Muscle of leg (tissue), 3 donors: ENCODE measurements at regions not wholly inside any gene's neighbourhood (a gene's known extent, or its start where the extent isn't known, plus 50 kb on each side); places are given as distances from the start of the nearest gene placed in this dataset.

Experiments used
- DNase-seq: peaks from one replicate; pipeline ENCODE4 v3.0.0; 2013
- H3K27ac ChIP-seq: one replicate; pipeline ENCODE4 v1.5.1; 2013; ENCODE audit warnings: mild to moderate bottlenecking, low read length, control low read depth
- H3K27me3 ChIP-seq: one replicate; pipeline ENCODE4 v1.6.1; 2013; ENCODE audit warnings: low read length; ENCODE audit not compliant: control insufficient read depth, insufficient read depth
- H3K36me3 ChIP-seq: one replicate; pipeline ENCODE4 v1.6.1; 2013; ENCODE audit warnings: low read length; ENCODE audit not compliant: control insufficient read depth, insufficient read depth
- H3K4me1 ChIP-seq: one replicate; pipeline ENCODE4 v1.6.1; 2013; ENCODE audit warnings: low read length; ENCODE audit not compliant: control insufficient read depth, insufficient read depth
- H3K4me3 ChIP-seq: one replicate; pipeline ENCODE4 v1.5.1; 2013; ENCODE audit warnings: low read length, control low read depth
- H3K9me3 ChIP-seq: replicated peaks from 2 replicates; pipeline ENCODE4 v1.6.1; 2013; ENCODE audit warnings: low read depth, low read length; ENCODE audit not compliant: control insufficient read depth
- WGBS: methylation state at CpG from one replicate; pipeline ENCODE4 v1.1.5; 2013; ENCODE audit warnings: missing lambda C conversion rate; ENCODE audit not compliant: insufficient coverage; 5-methylcytosine and 5-hydroxymethylcytosine counted together

- H3K27me3 ChIP-seq, result no peaks in the 10 kb centered on the region
- WGBS, result no CpG with 5 or more reads among the region's 2 CpGs
- H3K4me1 ChIP-seq, result no peaks in the 10 kb centered on the region
- no peaks in the 10 kb centered on the region for H3K9me3 ChIP-seq
- H3K4me3 ChIP-seq, result no peak overlapping the region
- H3K36me3 ChIP-seq, result no peaks in the 10 kb centered on the region
- no peak for DNase-seq
- no peak overlapping the region for H3K27ac ChIP-seq
These were observed 550.0 kb downstream of the SOX5 start for GRCh38 chr12:23399402-23399933.

- peak; percentile 1 for DNase-seq
- H3K27ac ChIP-seq, result no peak overlapping the region
- H3K9me3 ChIP-seq, result no peaks in the 10 kb centered on the region
- H3K36me3 ChIP-seq, result no peaks in the 10 kb centered on the region
- no peaks in the 10 kb centered on the region for H3K27me3 ChIP-seq
- WGBS, result 80% methylated on average over 1 of the region's 3 CpGs
- H3K4me3 ChIP-seq, result no peak overlapping the region
- no peaks in the 10 kb centered on the region for H3K4me1 ChIP-seq
These were observed 534.3 kb downstream of the SOX5 start for GRCh38 chr12:23415180-23415579.

GRCh38 chr12:23421556-23421955 is 527.9 kb downstream of the SOX5 start:
- 50% methylated on average over 2 of the region's 6 CpGs for WGBS
- no peaks in the 10 kb centered on the region for H3K4me1 ChIP-seq
- H3K27me3 ChIP-seq, result no peaks in the 10 kb centered on the region
- no peaks in the 10 kb centered on the region for H3K9me3 ChIP-seq
- no peak overlapping the region for H3K27ac ChIP-seq
- no peaks in the 10 kb centered on the region for H3K36me3 ChIP-seq
- no peak for DNase-seq
- H3K4me3 ChIP-seq, result no peak overlapping the region

GRCh38 chr12:23423097-23423687 is 526.3 kb downstream of the SOX5 start:
- H3K9me3 ChIP-seq, result no peaks in the 10 kb centered on the region
- DNase-seq, result no peak

DNA sequence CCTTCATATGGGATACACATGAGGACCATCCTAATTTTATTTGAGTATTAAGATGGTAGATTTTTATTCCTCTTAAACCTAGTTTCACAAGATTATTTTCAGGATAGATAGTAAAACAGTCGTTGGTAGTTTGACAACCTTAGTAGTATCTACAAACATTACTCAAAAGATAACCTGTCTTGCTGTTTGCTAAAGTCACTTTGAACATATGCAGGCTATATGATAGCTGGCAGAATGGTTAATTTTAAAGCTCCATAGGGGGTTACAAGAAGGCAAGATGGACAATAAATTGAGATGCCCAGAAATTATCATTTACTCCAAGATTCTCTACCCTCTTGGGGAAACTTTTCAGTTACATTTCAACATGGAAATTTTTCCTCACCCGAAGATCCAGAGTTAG is 525.7 kb downstream of the SOX5 start:
- no peaks in the 10 kb centered on the region for H3K4me1 ChIP-seq
- no peak overlapping the region for H3K27ac ChIP-seq
- no peaks in the 10 kb centered on the region for H3K9me3 ChIP-seq
- H3K36me3 ChIP-seq, result no peaks in the 10 kb centered on the region
- no CpG with 5 or more reads among the region's 2 CpGs for WGBS
- H3K27me3 ChIP-seq, result no peaks in the 10 kb centered on the region
- no peak overlapping the region for H3K4me3 ChIP-seq
- DNase-seq, result no peak

More at GRCh38 chr12:23423097-23423687, 526.3 kb downstream of the SOX5 start:
- Histone ChIP-seq H3K27ac (no peak overlapping the region), H3K36me3 (no peaks in the 10 kb centered on the region), H3K4me3 (no peak overlapping the region), H3K27me3 (no peaks in the 10 kb centered on the region), H3K4me1 (no peaks in the 10 kb centered on the region)
- WGBS, result 90% methylated on average over 3 of the region's 5 CpGs

DNA sequence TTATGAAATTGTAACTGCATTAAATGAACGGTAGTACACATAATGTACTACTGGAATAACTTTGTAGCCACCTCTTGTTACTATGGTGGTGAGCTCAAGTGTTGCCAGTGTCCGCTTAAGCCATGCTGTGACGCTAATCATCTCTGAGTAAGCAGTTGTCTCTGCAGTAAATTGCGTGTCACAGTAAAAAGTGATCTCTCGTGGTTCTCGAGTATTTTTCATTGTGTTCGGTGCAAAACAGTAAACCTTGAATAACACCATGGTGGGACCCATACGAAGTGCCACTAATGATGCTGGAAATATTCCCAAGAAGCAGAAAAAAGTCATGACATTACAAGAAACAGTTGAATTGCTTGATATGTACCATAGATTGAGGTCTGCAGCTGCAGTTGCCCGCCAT is 524.8 kb downstream of the SOX5 start:
- Histone ChIP-seq H3K36me3 (no peaks in the 10 kb centered on the region), H3K27me3 (no peaks in the 10 kb centered on the region), H3K9me3 (no peaks in the 10 kb centered on the region), H3K4me3 (no peak overlapping the region), H3K27ac (no peak overlapping the region), H3K4me1 (no peaks in the 10 kb centered on the region)
- DNase-seq, result no peak
- 77% methylated on average over 7 of the region's 9 CpGs for WGBS

DNA sequence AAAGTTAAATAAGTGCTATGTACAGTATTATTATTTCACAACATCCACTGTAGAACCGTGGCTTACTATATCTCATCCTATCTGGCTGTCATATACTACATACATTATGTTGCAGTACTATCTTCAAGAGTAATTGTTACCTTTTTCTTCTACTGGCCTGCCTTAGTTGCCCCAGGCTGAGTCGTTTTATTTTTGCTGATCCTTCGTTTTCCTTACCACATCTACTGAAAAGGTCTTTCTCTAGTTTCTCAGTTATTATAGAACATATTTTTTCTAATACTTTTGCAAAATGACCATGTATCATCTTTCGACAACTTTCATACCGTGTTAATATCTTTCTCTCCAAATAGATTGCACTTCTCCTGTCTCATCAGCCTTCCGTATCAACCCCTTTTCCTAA is 523.1 kb downstream of the SOX5 start:
- no peak overlapping the region for H3K27ac ChIP-seq
- DNase-seq, result no peak
- no peaks in the 10 kb centered on the region for H3K4me1 ChIP-seq
- no peak overlapping the region for H3K4me3 ChIP-seq
- H3K9me3 ChIP-seq, result no peaks in the 10 kb centered on the region
- WGBS, result no CpG with 5 or more reads among the region's 6 CpGs
- no peaks in the 10 kb centered on the region for H3K36me3 ChIP-seq
- no peaks in the 10 kb centered on the region for H3K27me3 ChIP-seq

- 92% methylated on average over 4 of the region's 6 CpGs for WGBS
- no peaks in the 10 kb centered on the region for H3K27me3 ChIP-seq
- no peak overlapping the region for H3K4me3 ChIP-seq
- DNase-seq, result no peak
- no peaks in the 10 kb centered on the region for H3K36me3 ChIP-seq
- no peaks in the 10 kb centered on the region for H3K9me3 ChIP-seq
- H3K4me1 ChIP-seq, result no peaks in the 10 kb centered on the region
- H3K27ac ChIP-seq, result no peak overlapping the region
These were observed 520.7 kb downstream of the SOX5 start for GRCh38 chr12:23428758-23429157.

DNA sequence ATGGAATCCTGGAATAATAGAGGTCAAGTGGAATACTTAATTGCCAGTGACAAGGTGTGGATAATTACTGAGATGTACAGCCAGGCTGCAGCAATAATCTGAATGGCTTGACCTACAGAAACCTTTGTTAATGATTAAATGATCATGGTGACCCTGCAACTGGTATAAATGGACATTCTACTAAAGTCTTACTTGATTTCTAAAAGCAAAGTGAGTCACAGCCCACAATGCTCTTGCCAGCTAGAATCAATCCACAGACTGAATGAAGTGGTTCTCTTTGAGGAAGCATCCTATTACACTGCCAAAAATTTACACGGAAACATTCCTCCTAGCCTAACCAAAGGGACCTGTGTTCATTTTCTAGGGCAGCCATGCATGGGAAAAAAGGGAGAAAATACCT is 518.5 kb downstream of the SOX5 start:
- Histone ChIP-seq H3K27me3 (no peaks in the 10 kb centered on the region), H3K27ac (no peak overlapping the region), H3K4me3 (no peak overlapping the region), H3K4me1 (no peaks in the 10 kb centered on the region), H3K36me3 (no peaks in the 10 kb centered on the region), H3K9me3 (no peaks in the 10 kb centered on the region)
- no peak for DNase-seq
- WGBS, result no CpG with 5 or more reads among the region's 1 CpG

DNA sequence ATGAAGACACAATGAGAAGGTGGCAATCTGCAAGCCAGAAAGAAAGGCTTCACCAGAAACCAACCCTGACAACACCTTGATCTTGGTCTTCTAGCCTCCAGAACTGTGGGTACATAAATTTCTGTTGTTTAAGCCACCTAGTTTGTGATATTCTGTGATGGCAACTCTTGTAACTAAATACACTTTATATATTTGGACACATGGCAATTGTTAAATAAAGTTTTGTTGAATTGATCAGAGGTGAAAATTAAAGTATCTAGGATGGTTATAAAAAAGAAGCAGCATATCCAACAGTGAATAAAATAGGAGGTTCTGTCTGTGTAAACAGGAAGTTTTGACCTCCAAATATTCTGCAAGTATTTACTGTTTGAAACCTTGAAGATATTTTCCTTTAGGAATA is 516.3 kb downstream of the SOX5 start:
- Histone ChIP-seq H3K4me1 (no peaks in the 10 kb centered on the region), H3K27me3 (no peaks in the 10 kb centered on the region), H3K9me3 (no peaks in the 10 kb centered on the region), H3K36me3 (no peaks in the 10 kb centered on the region), H3K4me3 (no peak overlapping the region), H3K27ac (no peak overlapping the region)
- no peak for DNase-seq

DNA sequence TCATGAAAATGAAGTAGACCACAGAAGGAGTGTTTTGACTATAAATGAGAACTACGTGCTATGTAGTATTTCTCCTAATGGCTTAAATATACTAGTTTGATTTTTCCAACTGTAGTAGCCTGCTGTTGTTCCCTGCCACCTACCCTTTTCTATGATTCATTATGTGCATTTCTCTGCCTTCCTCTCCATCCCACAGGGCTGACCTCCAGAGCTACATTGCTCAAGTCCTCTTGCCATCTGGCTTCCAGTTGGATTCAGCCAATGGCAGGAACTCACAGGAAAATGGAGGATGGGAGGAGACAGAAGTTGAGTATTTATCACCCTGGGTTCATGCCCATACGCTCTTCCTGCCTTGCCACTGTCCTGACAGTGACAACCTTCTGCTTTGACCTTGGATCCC is 515.3 kb downstream of the SOX5 start:
- Histone ChIP-seq H3K27me3 (no peaks in the 10 kb centered on the region), H3K27ac (no peak overlapping the region), H3K4me1 (no peaks in the 10 kb centered on the region), H3K9me3 (no peaks in the 10 kb centered on the region), H3K36me3 (no peaks in the 10 kb centered on the region), H3K4me3 (no peak overlapping the region)
- WGBS, result no CpG with 5 or more reads among the region's 2 CpGs
- no peak for DNase-seq
